ENCODE measurements at regions not wholly inside any gene's neighbourhood (a gene's known extent, or its start where the extent isn't known, plus 50 kb on each side); places are given as distances from the start of the nearest gene placed in this dataset.

- H3K4me3 ChIP-seq = no peak overlapping the region
- TF ChIP-seq CTCF (IDR thresholded peaks at IDR 0.05) = no peak
- H3K27ac ChIP-seq = no peak overlapping the region
- ATAC-seq (no peak), DNase-seq (no peak)
- intact Hi-C loops (cut with DNase I) = no loop called here
- no peaks in the 10 kb centered on the region for H3K27me3 ChIP-seq (ENCODE audit: low read depth)
- peaks cover 6% of the 10 kb centered on the region for H3K4me1 ChIP-seq
- H3K9me3 ChIP-seq = no peaks in the 10 kb centered on the region
- no peaks in the 10 kb centered on the region for H3K36me3 ChIP-seq
Observed at GRCh38 chr3:194220901-194221326, 85.0 kb downstream of the HES1 start.

- H3K27ac ChIP-seq = no peak overlapping the region
- no peak for TF ChIP-seq CTCF (IDR thresholded peaks at IDR 0.05)
- DNase-seq (no peak), ATAC-seq (no peak)
- intact Hi-C loops (cut with DNase I) = no loop called here
- H3K27me3 ChIP-seq (ENCODE audit: low read depth) = no peaks in the 10 kb centered on the region
- H3K4me3 ChIP-seq = no peak overlapping the region
- H3K9me3 ChIP-seq = no peaks in the 10 kb centered on the region
- H3K36me3 ChIP-seq = no peaks in the 10 kb centered on the region
- peaks cover 6% of the 10 kb centered on the region for H3K4me1 ChIP-seq
Observed at GRCh38 chr3:194221336-194221735, 85.4 kb downstream of the HES1 start.

DNA sequence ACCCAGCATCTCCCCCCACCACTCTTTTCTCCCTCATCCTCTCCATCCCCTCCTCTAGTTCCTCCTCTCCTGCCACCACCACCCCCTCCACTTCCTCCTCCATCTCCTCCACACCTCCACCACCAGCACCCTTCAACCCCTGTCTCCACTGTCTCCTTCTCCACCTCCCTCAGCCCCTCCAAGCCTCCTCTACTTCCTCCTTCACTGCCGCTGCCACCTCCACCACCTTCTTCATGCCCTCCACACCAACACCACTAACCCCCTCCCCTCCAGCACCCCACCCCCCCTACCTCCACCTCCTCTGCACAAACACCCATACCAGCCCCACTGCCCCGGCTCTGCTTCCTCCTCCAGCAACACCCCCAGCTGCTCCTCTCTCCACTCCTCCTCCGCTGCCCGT lies 88.0 kb downstream of the HES1 start:
- Histone ChIP-seq H3K4me1 (peaks cover 6% of the 10 kb centered on the region), H3K4me3 (no peak overlapping the region), H3K27me3 (ENCODE audit: low read depth) (no peaks in the 10 kb centered on the region), H3K9me3 (no peaks in the 10 kb centered on the region), H3K36me3 (no peaks in the 10 kb centered on the region), H3K27ac (no peak overlapping the region)
- no peak for TF ChIP-seq CTCF (IDR thresholded peaks at IDR 0.05)
- DNase-seq (no peak), ATAC-seq (no peak)
- intact Hi-C loops (cut with DNase I) = no loop called here

GRCh38 chr3:194224471-194225417 lies 88.8 kb downstream of the HES1 start:
- no peak overlapping the region for H3K4me3 ChIP-seq
- no peak for ATAC-seq
- peaks cover 6% of the 10 kb centered on the region for H3K4me1 ChIP-seq
- DNase-seq = no peak
- no peak for TF ChIP-seq CTCF (IDR thresholded peaks at IDR 0.05)
- no peaks in the 10 kb centered on the region for H3K9me3 ChIP-seq
- H3K27me3 ChIP-seq (ENCODE audit: low read depth) = no peaks in the 10 kb centered on the region
- H3K36me3 ChIP-seq = no peaks in the 10 kb centered on the region
- H3K27ac ChIP-seq = no peak overlapping the region
- intact Hi-C loops (cut with DNase I) = no loop called here

DNA sequence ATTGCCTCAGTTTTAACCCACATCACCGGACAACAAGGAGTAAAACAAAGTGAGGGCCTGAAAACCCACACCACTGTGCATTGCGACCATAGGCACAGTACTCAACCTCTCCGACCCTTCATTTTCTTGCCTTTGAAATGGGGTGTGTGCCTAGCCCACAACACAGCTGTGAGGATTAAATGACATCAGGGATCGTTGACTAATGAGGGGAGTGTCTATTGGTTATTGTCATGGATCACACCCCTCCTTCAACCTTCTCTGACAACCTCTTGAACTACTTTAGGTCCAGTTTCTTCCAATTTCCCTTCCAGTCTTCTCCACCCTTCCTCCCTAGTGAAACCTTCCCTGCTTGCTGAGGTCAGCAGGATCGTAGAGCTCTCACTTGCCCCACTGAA lies 89.5 kb downstream of the HES1 start:
- Histone ChIP-seq H3K27ac (no peak overlapping the region), H3K27me3 (ENCODE audit: low read depth) (no peaks in the 10 kb centered on the region), H3K4me3 (no peak overlapping the region), H3K9me3 (no peaks in the 10 kb centered on the region), H3K4me1 (peaks cover 6% of the 10 kb centered on the region), H3K36me3 (no peaks in the 10 kb centered on the region)
- ATAC-seq = no peak
- intact Hi-C loops (cut with DNase I) = no loop called here
- DNase-seq = no peak
- no peak for TF ChIP-seq CTCF (IDR thresholded peaks at IDR 0.05)
